C4-2B (cell line): ENCODE measurements at regions not wholly inside any gene's neighbourhood (a gene's known extent, or its start where the extent isn't known, plus 50 kb on each side); places are given as distances from the start of the nearest gene placed in this dataset.

Experiments
- ZFX ChIP-seq: fragments of 450-650 bp; IDR thresholded peaks from 2 replicates; pipeline ENCODE4 v1.6.1; 2017
- TF ChIP-seq, protein P1 (sequence below): fragments of 450-650 bp; conservative IDR thresholded peaks from 2 replicates; pipeline ENCODE4 v1.5.1; 2017; ENCODE audit warnings: mild to moderate bottlenecking

DNA sequence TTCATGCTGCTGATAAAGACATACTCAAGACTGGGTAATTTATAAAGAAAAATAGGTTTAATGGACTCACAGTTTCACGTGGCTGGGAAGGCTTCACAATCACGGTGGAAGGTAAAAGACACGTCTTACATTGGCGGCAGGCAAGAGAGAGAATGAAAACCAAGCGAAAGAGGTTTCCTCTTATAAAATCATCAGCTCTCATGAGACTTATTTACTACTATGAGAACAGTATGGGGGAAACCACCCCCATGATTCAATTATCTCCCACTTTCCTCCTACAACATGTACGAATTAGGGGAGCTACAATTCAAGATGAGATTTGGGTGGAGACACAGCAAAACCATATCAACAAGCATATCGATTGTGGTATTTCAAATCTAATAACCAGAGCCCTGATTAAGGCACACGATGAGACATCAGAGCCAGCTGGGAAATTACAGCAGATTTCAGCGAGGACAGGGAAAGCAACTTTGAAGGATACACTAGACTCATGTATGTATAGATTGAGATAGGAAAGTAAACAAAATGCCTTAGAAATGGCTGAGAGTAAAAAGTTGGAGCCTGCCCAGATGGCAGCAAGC lies 129.8 kb upstream of the GJE1 start:
- TF ChIP-seq, protein P1, sequence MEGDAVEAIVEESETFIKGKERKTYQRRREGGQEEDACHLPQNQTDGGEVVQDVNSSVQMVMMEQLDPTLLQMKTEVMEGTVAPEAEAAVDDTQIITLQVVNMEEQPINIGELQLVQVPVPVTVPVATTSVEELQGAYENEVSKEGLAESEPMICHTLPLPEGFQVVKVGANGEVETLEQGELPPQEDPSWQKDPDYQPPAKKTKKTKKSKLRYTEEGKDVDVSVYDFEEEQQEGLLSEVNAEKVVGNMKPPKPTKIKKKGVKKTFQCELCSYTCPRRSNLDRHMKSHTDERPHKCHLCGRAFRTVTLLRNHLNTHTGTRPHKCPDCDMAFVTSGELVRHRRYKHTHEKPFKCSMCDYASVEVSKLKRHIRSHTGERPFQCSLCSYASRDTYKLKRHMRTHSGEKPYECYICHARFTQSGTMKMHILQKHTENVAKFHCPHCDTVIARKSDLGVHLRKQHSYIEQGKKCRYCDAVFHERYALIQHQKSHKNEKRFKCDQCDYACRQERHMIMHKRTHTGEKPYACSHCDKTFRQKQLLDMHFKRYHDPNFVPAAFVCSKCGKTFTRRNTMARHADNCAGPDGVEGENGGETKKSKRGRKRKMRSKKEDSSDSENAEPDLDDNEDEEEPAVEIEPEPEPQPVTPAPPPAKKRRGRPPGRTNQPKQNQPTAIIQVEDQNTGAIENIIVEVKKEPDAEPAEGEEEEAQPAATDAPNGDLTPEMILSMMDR, result no peak
- TF ChIP-seq ZFX, result no peak
